Left hindlimb (tissue), 1 donor: ENCODE measurements at regions not wholly inside any gene's neighbourhood (a gene's known extent, or its start where the extent isn't known, plus 50 kb on each side); places are given as distances from the start of the nearest gene placed in this dataset.

ENCODE experiments used
- DNase-seq: peaks from one replicate; pipeline ENCODE4 v3.0.0-alpha.2; 2018

DNA sequence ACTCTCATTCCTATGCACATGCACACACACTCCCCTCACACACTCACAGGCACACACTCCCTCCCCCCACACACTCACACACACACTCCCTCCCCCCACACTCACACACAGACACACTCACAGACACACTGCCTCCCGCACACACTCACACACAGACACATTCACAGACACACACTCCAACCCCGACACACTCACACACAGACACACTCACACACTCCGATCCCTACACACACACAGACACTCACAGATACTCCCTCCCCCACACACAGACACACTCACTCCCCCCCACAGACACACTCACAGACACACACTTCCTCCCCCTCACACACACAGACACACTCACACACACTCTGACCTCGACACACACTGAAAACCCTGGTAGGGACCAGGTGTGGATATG, 176.2 kb downstream of the TFAP2C start:
- no peak for DNase-seq

DNA sequence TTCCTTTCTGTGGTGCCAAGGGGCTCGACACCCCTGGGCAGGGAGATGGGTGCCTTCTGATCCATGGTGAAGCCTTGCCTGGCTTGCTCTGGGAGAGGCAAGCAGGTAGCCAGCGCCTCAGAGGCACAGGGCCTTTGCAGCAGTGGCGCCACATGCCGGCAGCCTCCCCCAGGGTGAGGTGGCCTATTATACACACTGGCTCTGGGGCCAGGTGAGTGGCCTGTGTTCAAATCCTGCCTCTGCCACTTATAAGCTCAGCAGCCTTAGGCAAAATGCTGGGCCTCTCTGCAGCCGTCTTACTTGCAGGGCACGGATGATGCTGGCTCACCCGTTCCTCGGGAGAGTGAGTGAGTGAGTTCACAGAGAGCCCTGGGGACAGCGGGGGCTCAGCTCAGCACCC, 176.9 kb downstream of the TFAP2C start:
- DNase-seq, result no peak

- DNase-seq, result no peak
These were observed 177.9 kb downstream of the TFAP2C start for GRCh38 chr20:56806952-56807517.

- no peak for DNase-seq
These were observed 179.1 kb downstream of the TFAP2C start for GRCh38 chr20:56808117-56808725.

- DNase-seq, result no peak
These were observed 179.6 kb downstream of the TFAP2C start for GRCh38 chr20:56808732-56809131.

DNA sequence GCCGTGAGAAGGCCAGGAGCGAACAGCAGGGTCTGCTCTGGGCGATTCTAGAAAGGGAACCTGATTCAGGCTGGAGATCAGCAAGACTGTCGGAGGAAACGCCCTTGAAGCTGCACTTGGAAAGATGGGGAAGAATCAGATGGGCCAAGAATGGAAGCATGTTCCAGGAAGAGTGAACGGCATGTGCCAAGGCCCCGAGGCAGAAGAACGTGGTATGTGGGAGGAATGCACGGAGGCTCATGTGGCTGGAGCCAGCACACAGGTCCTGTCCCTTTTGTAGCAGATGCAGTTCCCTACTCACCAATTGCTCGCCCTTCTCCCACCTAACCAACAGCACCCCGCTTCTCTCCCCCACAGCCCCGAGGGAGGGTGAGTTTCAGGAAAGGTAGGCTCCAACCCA, 180.6 kb downstream of the TFAP2C start:
- no peak for DNase-seq

GRCh38 chr20:56810141-56810540, 181.0 kb downstream of the TFAP2C start:
- DNase-seq, result no peak

DNA sequence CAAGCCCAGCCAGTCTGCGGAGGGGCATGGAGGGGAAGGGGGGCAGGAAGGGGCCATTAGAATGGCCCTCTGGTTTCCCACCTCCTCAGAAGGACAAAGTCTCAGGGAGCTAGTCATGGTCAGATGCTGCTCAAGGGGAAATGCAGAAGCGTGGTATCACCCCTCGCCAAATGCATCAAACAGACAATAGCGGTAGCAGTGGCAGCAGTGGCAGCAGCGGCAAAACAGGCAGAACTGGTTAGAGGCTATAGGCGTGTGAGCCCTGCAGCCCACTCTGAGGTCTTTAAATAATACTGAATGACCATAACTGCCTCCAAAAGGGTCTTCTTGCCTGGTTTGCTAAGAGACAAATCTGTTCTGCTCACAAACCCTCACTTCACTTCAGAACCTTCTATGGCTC, 186.7 kb downstream of the TFAP2C start:
- no peak for DNase-seq

- no peak for DNase-seq
These were observed 187.2 kb downstream of the TFAP2C start for GRCh38 chr20:56816349-56816748.

DNA sequence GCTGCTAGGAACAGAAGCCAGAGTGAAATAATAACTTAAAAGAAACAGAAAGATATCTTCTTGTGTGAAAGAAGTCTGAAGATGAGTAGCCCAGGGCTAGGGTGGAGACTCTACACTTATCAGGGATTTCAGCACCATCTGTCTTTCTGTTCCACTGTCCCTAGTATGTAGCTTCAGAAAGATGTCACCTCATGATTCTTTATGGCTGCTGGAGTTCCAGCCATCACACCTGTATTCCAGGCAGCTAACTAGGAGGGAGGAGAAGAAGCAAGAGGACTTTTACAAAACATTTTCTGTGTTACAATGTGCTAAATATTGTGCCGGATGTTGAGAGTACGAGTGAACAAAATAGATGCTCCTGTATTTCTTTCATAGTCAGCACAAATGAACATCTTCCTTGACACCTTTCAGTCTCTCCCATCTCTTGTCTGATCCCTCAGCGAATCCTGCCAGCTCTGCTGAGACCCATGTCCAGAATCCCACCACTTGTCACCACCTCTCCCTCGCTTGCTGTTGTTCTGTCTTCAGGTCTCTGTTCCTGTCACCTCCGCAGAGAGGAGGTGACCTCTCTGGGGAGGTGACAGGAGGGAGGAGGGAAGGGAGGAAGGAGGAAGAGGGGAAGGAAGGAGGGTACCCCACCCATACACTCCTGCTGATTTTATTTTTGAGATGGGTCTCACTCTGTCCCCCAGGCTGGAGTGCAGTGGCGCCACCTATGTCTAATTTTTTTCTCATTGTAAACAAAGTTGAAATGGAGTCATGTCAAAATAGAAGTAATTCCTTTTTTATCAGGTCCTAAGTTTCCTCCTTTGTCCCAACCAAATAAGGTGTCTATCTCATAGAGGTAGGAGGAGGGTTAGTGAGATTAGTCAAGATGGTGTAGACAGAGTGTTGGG, 188.9 kb downstream of the TFAP2C start:
- no peak for DNase-seq

DNA sequence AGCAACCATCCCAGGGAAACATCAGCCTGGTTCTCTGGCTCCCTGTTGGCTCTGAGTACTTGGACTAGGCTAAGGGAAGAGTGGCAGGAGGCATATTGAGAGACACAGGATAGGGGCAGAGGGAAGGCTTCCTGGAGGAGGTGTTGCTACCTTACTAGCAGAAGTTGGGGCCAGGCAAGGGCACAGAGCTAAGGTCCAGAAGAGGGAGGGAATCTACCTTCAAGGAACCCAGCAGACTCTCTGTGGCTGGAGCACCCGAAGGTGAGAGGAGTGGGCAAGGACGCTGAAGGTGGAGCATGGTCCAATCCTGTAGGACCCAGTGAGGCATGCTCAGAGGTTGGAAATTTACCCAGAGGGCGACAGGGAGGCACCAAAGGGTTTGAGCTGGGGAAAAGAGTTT, 191.9 kb downstream of the TFAP2C start:
- DNase-seq, result no peak

GRCh38 chr20:56826306-56826704, 197.2 kb downstream of the TFAP2C start:
- no peak for DNase-seq

DNA sequence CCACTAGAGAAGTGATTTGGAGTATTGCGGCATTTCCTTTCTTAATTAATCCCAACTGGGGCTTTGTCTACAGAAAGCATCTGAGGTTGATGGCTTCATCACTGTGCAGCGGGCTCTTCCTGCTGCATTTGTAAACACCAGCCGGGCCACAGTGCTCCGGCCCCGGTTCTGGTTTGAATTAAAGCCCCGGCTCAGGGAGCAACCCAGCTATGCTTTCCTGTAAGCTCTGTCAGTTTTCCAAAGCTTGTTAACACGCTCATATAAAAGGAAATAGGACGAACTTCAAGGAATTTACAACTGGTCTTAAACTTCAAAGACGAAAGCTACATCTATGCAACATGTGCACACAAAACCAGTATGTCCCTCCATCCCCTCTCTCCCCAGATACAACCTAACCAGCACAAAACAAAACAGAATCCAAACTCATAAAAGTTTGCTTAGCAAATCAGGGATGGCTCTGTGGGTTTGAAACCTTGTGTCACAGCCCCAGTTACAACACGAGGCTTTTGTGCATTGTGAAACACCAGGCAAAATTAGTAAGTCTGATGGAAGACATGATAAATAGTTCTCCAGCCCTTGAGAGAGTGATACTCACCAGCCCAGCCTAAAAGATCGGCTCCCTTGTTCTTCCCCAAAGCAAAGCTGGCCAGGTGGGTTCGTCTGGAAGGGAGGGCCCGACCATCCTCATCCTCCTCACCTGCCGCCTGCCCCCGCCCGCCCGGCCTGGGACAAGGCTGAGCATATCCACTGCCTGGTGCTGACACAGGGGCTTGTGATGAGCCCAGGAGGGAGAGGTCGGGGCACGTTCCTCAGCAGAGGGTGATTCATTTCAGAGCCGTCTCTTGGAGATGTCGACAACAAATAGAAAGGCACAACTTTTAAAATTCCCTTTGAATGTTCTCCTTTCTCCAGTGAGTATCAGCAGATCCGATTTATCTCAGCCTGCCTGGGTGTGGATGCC, 197.9 kb downstream of the TFAP2C start:
- no peak for DNase-seq

DNA sequence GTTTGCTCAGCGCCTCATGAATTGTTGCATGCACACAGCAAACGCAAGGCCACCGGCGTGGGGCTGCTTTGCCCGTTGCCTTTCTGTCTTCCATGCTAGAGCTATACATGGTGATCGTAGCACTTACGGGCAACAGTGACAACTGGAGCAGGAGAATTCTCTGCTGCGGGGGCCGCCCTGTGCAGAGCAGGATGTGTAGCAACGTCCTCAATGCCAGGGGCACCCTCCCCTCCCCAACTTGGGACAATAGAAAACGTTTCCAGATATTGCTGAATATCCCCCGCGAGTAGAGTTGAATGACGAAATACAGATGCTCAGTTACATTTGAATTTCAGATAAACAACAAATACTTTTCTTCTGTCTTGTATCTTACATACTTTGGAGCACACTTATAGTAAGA, 198.7 kb downstream of the TFAP2C start:
- no peak for DNase-seq

DNA sequence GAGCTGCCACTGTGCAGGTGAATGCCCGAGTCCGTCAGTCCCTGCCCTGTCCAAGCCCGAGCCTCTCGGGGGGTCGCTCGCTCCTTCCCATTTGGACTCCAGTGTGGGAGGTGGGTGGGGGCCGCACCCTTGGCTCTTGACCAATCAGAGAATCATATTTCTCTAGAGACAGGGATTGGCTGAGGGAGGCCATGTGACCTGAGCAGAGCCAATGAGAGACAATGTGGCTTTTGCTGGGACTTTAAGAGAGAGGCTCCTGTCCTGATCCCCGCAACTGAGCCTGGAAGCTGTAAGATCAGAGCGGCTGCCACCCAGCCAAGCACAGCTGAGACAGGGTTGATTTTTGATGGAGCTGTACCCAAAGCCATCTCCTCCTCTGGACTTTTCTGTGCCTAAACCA, 199.3 kb downstream of the TFAP2C start:
- DNase-seq, result no peak

DNA sequence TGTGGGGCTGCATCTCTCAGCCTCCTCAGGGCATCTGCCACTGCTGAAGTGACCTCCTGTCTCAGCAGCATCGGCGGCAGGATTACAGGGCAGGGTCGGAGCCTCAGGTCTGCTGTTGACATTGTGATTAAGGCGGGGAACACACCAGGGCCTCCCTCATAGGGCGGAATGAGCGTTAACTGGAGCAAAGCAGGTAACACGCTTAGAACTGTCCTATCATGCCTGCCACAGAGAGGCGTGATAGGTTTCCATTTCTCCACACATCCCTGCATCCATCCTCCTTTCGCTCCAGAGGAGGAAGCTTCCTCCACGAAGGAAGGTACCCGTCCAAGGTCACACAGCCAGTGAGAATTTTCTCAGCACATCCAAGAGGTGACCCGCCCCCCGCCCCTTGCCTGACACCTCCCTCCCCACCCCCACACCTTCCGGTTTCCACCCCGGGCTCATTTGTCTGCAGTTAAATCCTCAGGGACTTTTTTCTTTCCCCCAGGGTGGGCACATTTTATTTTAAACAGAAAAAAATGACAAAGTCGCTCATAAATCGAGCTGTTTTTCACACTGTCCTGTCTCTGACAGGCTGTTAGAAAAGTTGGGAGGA, 200.8 kb downstream of the TFAP2C start:
- DNase-seq, result no peak

GRCh38 chr20:56831795-56832194, 202.7 kb downstream of the TFAP2C start:
- no peak for DNase-seq

DNA sequence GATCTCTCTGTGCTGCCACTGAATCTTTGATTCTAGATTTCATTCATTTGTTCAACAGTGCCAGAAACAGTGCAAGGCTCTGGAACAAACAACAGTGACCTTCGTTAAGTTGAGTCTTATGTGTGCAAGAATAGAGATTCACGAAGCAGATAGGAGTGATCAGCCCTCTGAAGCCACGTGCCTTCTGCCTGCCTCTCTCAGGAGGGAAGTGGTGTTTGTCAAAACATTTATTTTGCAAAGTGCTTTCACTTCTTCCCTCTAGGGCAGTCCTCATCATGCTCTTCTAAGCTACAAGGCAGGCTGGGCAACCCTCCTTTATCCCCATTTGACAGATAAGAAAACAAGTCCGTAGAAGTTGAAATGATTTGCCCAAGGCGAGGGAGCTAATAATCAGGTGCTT, 204.3 kb downstream of the TFAP2C start:
- DNase-seq, result no peak

- no peak for DNase-seq
These were observed 206.9 kb downstream of the TFAP2C start for GRCh38 chr20:56835829-56836550.

GRCh38 chr20:56839222-56839621, 210.1 kb downstream of the TFAP2C start:
- DNase-seq, result no peak

- no peak for DNase-seq
These were observed 210.7 kb downstream of the TFAP2C start for GRCh38 chr20:56839786-56840185.

GRCh38 chr20:56840716-56841261, 211.7 kb downstream of the TFAP2C start:
- no peak for DNase-seq
